HG03175 (cell line): ENCODE measurements at regions not wholly inside any gene's neighbourhood (a gene's known extent, or its start where the extent isn't known, plus 50 kb on each side); places are given as distances from the start of the nearest gene placed in this dataset.

ENCODE experiments used
- ATAC-seq: cut with Tn5 transposase; IDR thresholded peaks from one replicate; pipeline ENCODE4 v1.9.1; 2021; ENCODE audit warnings: mild to moderate bottlenecking, moderate library complexity; ENCODE audit not compliant: unreplicated experiment

- no peak for ATAC-seq
Measured at GRCh38 chr16:85253084-85253941, 141.0 kb upstream of the CIBAR2 start.

- ATAC-seq, result no peak
Measured at GRCh38 chr16:85254051-85254450, 141.8 kb upstream of the CIBAR2 start.

GRCh38 chr16:85254921-85255320, 142.6 kb upstream of the CIBAR2 start:
- no peak for ATAC-seq

GRCh38 chr16:85255777-85256176, 143.5 kb upstream of the CIBAR2 start:
- no peak for ATAC-seq

- ATAC-seq, result no peak
Measured at GRCh38 chr16:85256190-85256739, 144.0 kb upstream of the CIBAR2 start.

GRCh38 chr16:85257483-85257882, 145.2 kb upstream of the CIBAR2 start:
- ATAC-seq, result no peak

- ATAC-seq, result no peak
Measured at GRCh38 chr16:85258166-85258565, 145.9 kb upstream of the CIBAR2 start.

- ATAC-seq, result no peak
Measured at GRCh38 chr16:85258629-85259028, 146.4 kb upstream of the CIBAR2 start.

- ATAC-seq, result no peak
Measured at GRCh38 chr16:85259115-85259831, 147.0 kb upstream of the CIBAR2 start.

- no peak for ATAC-seq
Measured at GRCh38 chr16:85259832-85260167, 147.5 kb upstream of the CIBAR2 start.

GRCh38 chr16:85261204-85261603, 148.9 kb upstream of the CIBAR2 start:
- no peak for ATAC-seq

GRCh38 chr16:85261657-85262557, 149.6 kb upstream of the CIBAR2 start:
- no peak for ATAC-seq

GRCh38 chr16:85262558-85263238, 150.4 kb upstream of the CIBAR2 start:
- ATAC-seq, result no peak

- no peak for ATAC-seq
Measured at GRCh38 chr16:85263239-85263585, 150.9 kb upstream of the CIBAR2 start.

GRCh38 chr16:85264752-85265151, 152.5 kb upstream of the CIBAR2 start:
- no peak for ATAC-seq

GRCh38 chr16:85265161-85265784, 153.0 kb upstream of the CIBAR2 start:
- ATAC-seq, result no peak

GRCh38 chr16:85265810-85266209, 153.5 kb upstream of the CIBAR2 start:
- no peak for ATAC-seq

GRCh38 chr16:85266857-85267256, 154.6 kb upstream of the CIBAR2 start:
- no peak for ATAC-seq

- no peak for ATAC-seq
Measured at GRCh38 chr16:85267414-85267945, 155.2 kb upstream of the CIBAR2 start.

GRCh38 chr16:85269165-85269564, 156.9 kb upstream of the CIBAR2 start:
- ATAC-seq, result no peak
